ENCODE measurements at regions not wholly inside any gene's neighbourhood (a gene's known extent, or its start where the extent isn't known, plus 50 kb on each side); places are given as distances from the start of the nearest gene placed in this dataset.

DNA sequence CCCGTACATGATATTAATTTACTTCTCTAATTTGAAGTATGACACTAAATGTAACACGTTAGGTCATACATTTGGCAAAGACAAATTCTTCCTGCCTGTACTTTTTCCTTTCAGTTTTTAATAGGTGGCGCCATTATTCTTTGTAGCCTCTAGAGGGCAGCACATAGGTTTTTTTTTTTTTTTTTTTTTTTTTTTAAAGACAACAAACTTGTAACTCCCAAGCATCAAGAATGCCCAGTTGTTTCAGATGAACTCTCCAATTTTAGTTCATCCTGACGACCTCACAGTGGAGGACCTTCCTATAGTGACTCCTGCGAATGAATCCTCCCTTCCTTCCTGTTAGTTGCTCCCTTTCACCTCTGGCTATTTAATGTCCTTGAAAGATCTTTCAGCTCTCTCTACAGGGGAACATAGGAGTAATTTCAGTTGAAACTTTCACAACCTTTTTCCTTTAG lies 139.3 kb upstream of the HDAC9 start:
- CTCF ChIA-PET = interaction anchor here (0.6 to 0.7 kb wide), 3 partner anchors 9 to 759 kb away, joined by 3 to 5 read pairs (median 3); no protein-coding TSS in a partner anchor
- DNase-seq (ENCODE audit: extremely low spot score) = peak; percentile 36

DNA sequence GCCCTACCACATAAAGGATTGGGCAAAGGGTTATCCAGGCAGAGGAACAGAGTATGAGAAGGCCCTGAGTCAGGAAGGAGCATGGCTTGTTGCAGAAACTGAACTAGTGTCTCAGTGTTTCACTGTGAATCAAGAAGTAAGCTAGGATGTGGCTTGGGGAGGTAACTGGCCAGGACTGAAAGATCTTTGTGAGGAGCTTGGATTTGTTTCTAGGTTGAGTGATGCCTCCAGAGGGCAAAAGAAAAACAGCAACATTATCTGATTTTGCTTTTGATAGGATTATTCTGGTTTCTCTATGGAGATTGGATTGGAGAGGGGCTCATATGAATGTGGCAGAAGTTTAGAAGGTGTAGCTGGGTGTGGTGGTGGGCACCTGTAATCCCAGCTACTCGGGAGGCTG lies 137.9 kb upstream of the HDAC9 start:
- POLR2A ChIA-PET = no interaction called here
- CTCF ChIA-PET = interaction anchor here (0.5 to 1.5 kb wide), 4 partner anchors 49 to 651 kb away, joined by 3 to 5 read pairs (median 4); no protein-coding TSS in a partner anchor
- DNase-seq (ENCODE audit: extremely low spot score) = peak; percentile 18
- TF ChIP-seq CTBP1 (IDR thresholded peaks at IDR 0.05; ENCODE audit: borderline replicate concordance) (no peak), FOXA1 (IDR thresholded peaks at IDR 0.05) (no peak), LEF1 (IDR thresholded peaks at IDR 0.05; ENCODE audit: borderline replicate concordance) (no peak), SUZ12 (IDR thresholded peaks at IDR 0.05) (no peak), SP1 (IDR thresholded peaks at IDR 0.05) (no peak), TARDBP (IDR thresholded peaks at IDR 0.05) (no peak), BHLHE40 (IDR thresholded peaks at IDR 0.05; ENCODE audit: borderline replicate concordance) (no peak)
- TF ChIP-seq, protein P1, sequence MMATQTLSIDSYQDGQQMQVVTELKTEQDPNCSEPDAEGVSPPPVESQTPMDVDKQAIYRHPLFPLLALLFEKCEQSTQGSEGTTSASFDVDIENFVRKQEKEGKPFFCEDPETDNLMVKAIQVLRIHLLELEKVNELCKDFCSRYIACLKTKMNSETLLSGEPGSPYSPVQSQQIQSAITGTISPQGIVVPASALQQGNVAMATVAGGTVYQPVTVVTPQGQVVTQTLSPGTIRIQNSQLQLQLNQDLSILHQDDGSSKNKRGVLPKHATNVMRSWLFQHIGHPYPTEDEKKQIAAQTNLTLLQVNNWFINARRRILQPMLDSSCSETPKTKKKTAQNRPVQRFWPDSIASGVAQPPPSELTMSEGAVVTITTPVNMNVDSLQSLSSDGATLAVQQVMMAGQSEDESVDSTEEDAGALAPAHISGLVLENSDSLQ (IDR thresholded peaks at IDR 0.05) = no peak

More for the DNA sequence above, 139.3 kb upstream of the HDAC9 start:
- POLR2A ChIA-PET = no interaction called here
- TF ChIP-seq ZNF384 (IDR thresholded peaks at IDR 0.05) (peak; percentile 99), HDGF (IDR thresholded peaks at IDR 0.05; ENCODE audit: borderline replicate concordance) (no peak)

DNA sequence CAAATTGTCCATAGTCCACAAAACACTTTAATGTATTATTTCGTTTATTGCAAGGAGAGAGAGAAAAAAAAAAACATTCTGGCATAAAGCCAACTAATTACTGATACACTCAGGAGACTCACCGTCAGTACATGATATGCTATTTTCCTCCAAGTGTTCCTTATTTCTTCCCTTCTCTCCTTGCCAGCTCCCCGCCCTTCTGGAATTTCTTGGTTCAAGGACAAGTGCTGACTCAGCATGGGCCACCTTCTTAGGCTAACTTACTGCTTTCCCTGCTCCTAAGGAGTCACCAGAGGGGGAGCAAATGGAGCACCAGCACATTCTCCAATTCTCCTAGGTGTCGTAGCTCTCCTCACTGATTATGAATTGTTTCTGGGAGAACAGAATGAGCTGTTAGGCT lies 133.8 kb upstream of the HDAC9 start:
- no peak for TF ChIP-seq ELF4 (IDR thresholded peaks at IDR 0.05)
- TF ChIP-seq HDGF (IDR thresholded peaks at IDR 0.05; ENCODE audit: borderline replicate concordance) = no peak
- peak; percentile 43; the same call in 1 of the 2 replicates for TF ChIP-seq ZNF384 (IDR thresholded peaks at IDR 0.05)
- POLR2A ChIA-PET = no interaction called here
- peak; percentile 21 for DNase-seq (ENCODE audit: extremely low spot score)
- CTCF ChIA-PET = interaction anchor here (1.2 kb wide), 1 partner anchor 10 kb away, joined by 3 read pairs; no protein-coding TSS in a partner anchor

DNA sequence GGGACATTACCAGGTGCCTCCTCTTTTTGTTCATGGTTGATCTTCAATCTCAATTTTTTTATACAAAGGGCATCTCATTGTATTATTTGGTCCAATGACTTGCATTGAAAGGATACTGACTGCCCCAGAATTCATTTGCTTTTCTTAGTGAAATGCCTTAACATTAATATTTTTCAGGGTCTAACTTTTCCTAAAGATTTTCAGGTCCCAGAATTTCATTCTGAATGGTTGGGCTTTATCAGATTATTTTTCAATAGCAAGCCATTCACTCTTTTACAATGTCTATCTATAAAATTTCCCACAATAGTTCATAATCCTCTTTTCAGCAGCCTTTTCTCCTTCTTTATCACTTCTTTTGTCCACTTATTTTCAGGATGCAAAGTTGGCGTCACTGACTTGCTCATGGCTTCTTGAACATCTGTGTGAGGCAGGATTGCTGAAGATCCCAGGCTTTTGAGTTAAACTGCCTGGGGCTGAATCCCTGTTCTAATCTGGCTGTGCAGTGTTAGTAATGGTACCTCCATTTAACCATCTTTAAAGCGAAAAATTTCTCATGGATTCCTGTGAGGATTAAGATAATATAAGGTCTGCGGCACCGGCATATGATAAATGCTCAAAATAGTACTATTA lies 131.7 kb upstream of the HDAC9 start:
- no peak for DNase-seq (ENCODE audit: extremely low spot score)
- TF ChIP-seq ZNF384 (IDR thresholded peaks at IDR 0.05) (no peak), ELF4 (IDR thresholded peaks at IDR 0.05) (no peak), FOXA1 (IDR thresholded peaks at IDR 0.05) (no peak), FOXM1 (IDR thresholded peaks at IDR 0.05; ENCODE audit: borderline replicate concordance) (no peak), HDGF (IDR thresholded peaks at IDR 0.05; ENCODE audit: borderline replicate concordance) (no peak), BHLHE40 (IDR thresholded peaks at IDR 0.05; ENCODE audit: borderline replicate concordance) (no peak), NFRKB (IDR thresholded peaks at IDR 0.05) (no peak), TARDBP (IDR thresholded peaks at IDR 0.05) (no peak), L3MBTL2 (conservative IDR thresholded peaks at IDR 0.05) (no peak), SP1 (IDR thresholded peaks at IDR 0.05) (no peak), LEF1 (IDR thresholded peaks at IDR 0.05; ENCODE audit: borderline replicate concordance) (no peak), CTBP1 (IDR thresholded peaks at IDR 0.05; ENCODE audit: borderline replicate concordance) (no peak), FOXK2 (IDR thresholded peaks at IDR 0.05) (no peak), SUZ12 (IDR thresholded peaks at IDR 0.05) (no peak), ARNT (IDR thresholded peaks at IDR 0.05) (no peak)
- TF ChIP-seq, protein P1 (IDR thresholded peaks at IDR 0.05) = no peak
- CTCF ChIA-PET = no interaction called here
- POLR2A ChIA-PET = no interaction called here

DNA sequence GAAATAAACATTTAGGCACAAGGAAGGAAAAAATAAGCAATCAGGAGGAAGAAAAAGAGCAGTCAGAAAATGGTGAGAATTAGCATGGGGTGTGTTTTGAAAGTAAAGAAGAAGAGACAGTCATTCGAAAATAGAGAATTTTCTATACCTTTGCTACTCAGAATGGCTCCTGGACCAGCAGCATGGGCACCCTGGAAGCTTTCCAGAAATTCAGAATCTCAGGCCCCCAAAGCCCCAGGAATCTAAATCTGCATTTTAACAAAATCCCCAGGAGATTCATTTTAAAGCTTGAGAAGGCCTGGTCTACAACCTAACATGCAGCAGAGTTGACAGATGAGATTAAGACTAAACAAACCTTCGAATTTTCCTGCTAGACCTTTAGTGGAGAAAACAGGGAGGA lies 131.2 kb upstream of the HDAC9 start:
- CTCF ChIA-PET = interaction anchor here (1.0 kb wide), 1 partner anchor 8 kb away, joined by 3 read pairs; no protein-coding TSS in a partner anchor
- POLR2A ChIA-PET = no interaction called here
- TF ChIP-seq HDGF (IDR thresholded peaks at IDR 0.05; ENCODE audit: borderline replicate concordance) (no peak), SUZ12 (IDR thresholded peaks at IDR 0.05) (no peak), FOXK2 (IDR thresholded peaks at IDR 0.05) (no peak), FOXM1 (IDR thresholded peaks at IDR 0.05; ENCODE audit: borderline replicate concordance) (no peak), LEF1 (IDR thresholded peaks at IDR 0.05; ENCODE audit: borderline replicate concordance) (no peak), FOXA1 (IDR thresholded peaks at IDR 0.05) (no peak), ELF4 (IDR thresholded peaks at IDR 0.05) (no peak), L3MBTL2 (conservative IDR thresholded peaks at IDR 0.05) (no peak), ZNF384 (IDR thresholded peaks at IDR 0.05) (no peak), ARNT (IDR thresholded peaks at IDR 0.05) (no peak), TARDBP (IDR thresholded peaks at IDR 0.05) (no peak), SP1 (IDR thresholded peaks at IDR 0.05) (no peak), BHLHE40 (IDR thresholded peaks at IDR 0.05; ENCODE audit: borderline replicate concordance) (no peak), NFRKB (IDR thresholded peaks at IDR 0.05) (no peak), CTBP1 (IDR thresholded peaks at IDR 0.05; ENCODE audit: borderline replicate concordance) (no peak)
- TF ChIP-seq, protein P1 (IDR thresholded peaks at IDR 0.05) = no peak
- no peak for DNase-seq (ENCODE audit: extremely low spot score)

DNA sequence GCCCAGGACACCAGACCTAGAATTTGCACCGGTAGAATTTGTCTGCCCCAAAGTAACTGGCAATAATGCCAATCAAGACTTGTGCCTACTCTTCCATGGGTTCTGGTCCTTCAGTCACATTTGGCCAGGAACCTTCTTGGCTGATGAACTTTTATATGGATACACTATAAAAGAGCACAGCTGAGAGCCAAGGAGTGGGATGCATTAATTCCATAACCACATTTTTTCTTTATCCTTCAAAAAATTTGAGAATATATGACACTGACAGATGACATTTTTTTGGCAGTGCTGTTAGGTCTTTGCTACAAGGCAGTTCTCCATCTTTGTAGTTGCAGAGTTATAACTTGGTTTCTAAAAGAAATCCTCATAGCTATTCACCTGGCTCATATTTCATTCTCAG lies 129.2 kb upstream of the HDAC9 start:
- DNase-seq (ENCODE audit: extremely low spot score) = no peak
- ChIA-PET POLR2A (no interaction called here), CTCF (no interaction called here)
- no peak for TF ChIP-seq NFRKB (IDR thresholded peaks at IDR 0.05)
- no peak for TF ChIP-seq LEF1 (IDR thresholded peaks at IDR 0.05; ENCODE audit: borderline replicate concordance)
- TF ChIP-seq SUZ12 (IDR thresholded peaks at IDR 0.05) = no peak
- TF ChIP-seq TARDBP (IDR thresholded peaks at IDR 0.05) = no peak
- no peak for TF ChIP-seq SP1 (IDR thresholded peaks at IDR 0.05)
- TF ChIP-seq BHLHE40 (IDR thresholded peaks at IDR 0.05; ENCODE audit: borderline replicate concordance) = no peak
- no peak for TF ChIP-seq FOXA1 (IDR thresholded peaks at IDR 0.05)
- TF ChIP-seq ZNF384 (IDR thresholded peaks at IDR 0.05) = no peak
- no peak for TF ChIP-seq FOXM1 (IDR thresholded peaks at IDR 0.05; ENCODE audit: borderline replicate concordance)
- TF ChIP-seq HDGF (IDR thresholded peaks at IDR 0.05; ENCODE audit: borderline replicate concordance) = no peak
- TF ChIP-seq, protein P1 (IDR thresholded peaks at IDR 0.05) = no peak
- no peak for TF ChIP-seq CTBP1 (IDR thresholded peaks at IDR 0.05; ENCODE audit: borderline replicate concordance)
- TF ChIP-seq ELF4 (IDR thresholded peaks at IDR 0.05) = no peak
- TF ChIP-seq FOXK2 (IDR thresholded peaks at IDR 0.05) = no peak
